NCI-H2029 treated with DMSO at 0.1 percent for 48 hours (cell line): ENCODE measurements at regions not wholly inside any gene's neighbourhood (a gene's known extent, or its start where the extent isn't known, plus 50 kb on each side); places are given as distances from the start of the nearest gene placed in this dataset.

Experiments
- DNase-seq: peaks from one replicate; lab custom pipeline; 2025; lab: John Stamatoyannopoulos, UW

- no peak for DNase-seq
Measured at GRCh38 chr5:111676926-111677415, 80.0 kb downstream of the NREP start.

GRCh38 chr5:111676466-111676865, 80.5 kb downstream of the NREP start:
- no peak for DNase-seq

GRCh38 chr5:111675201-111675934, 81.6 kb downstream of the NREP start:
- no peak for DNase-seq

- DNase-seq, result no peak
Measured at GRCh38 chr5:111673891-111674626, 82.9 kb downstream of the NREP start.

GRCh38 chr5:111672099-111672498, 84.9 kb downstream of the NREP start:
- DNase-seq, result no peak

- DNase-seq, result no peak
Measured at GRCh38 chr5:111670826-111671492, 86.0 kb downstream of the NREP start.

GRCh38 chr5:111668477-111669414, 88.2 kb downstream of the NREP start:
- no peak for DNase-seq

- no peak for DNase-seq
Measured at GRCh38 chr5:111667128-111667736, 89.8 kb downstream of the NREP start.

GRCh38 chr5:111656580-111656979, 100.4 kb downstream of the NREP start:
- DNase-seq, result no peak

GRCh38 chr5:111655169-111655924, 101.6 kb downstream of the NREP start:
- no peak for DNase-seq

- DNase-seq, result no peak
Measured at GRCh38 chr5:111653408-111653807, 103.6 kb downstream of the NREP start.

- DNase-seq, result no peak
Measured at GRCh38 chr5:111649516-111649915, 107.5 kb downstream of the NREP start.

GRCh38 chr5:111645303-111645838, 111.6 kb downstream of the NREP start:
- DNase-seq, result no peak

- DNase-seq, result no peak
Measured at GRCh38 chr5:111643499-111643898, 113.5 kb downstream of the NREP start.

GRCh38 chr5:111641533-111642233, 115.3 kb downstream of the NREP start:
- DNase-seq, result no peak

GRCh38 chr5:111639912-111640311, 117.1 kb downstream of the NREP start:
- DNase-seq, result no peak

- no peak for DNase-seq
Measured at GRCh38 chr5:111636736-111637135, 120.3 kb downstream of the NREP start.

- DNase-seq, result no peak
Measured at GRCh38 chr5:111635916-111636570, 121.0 kb downstream of the NREP start.
